Skeletal muscle satellite cell (primary cell): ENCODE measurements at regions not wholly inside any gene's neighbourhood (a gene's known extent, or its start where the extent isn't known, plus 50 kb on each side); places are given as distances from the start of the nearest gene placed in this dataset.
"Not testable (repeated sequence)": the region's sequence is repeated elsewhere in the genome, so short reads cannot be mapped to it uniquely, and the experiment has no call there.

Experiments used
- H3K27me3 ChIP-seq: 2 replicates; pipeline ENCODE4 v1.7.0; 2013; ENCODE audit warnings: low read length; ENCODE audit not compliant: control insufficient read depth, insufficient read depth
- H3K36me3 ChIP-seq: 2 replicates; pipeline ENCODE4 v1.7.0; 2013; ENCODE audit warnings: mild to moderate bottlenecking, control low read depth, low read length; ENCODE audit not compliant: insufficient read depth
- H3K4me1 ChIP-seq: 2 replicates; pipeline ENCODE4 v1.7.0; 2013; ENCODE audit warnings: low read length; ENCODE audit not compliant: control insufficient read depth, insufficient read depth
- H3K4me2 ChIP-seq: 2 replicates; pipeline ENCODE4 v1.7.0; 2013; ENCODE audit warnings: mild to moderate bottlenecking, low read length
- H3K4me3 ChIP-seq: 2 replicates; pipeline ENCODE4 v1.7.0; 2013; ENCODE audit warnings: low read length
- H3K9ac ChIP-seq: 2 replicates; pipeline ENCODE4 v1.7.0; 2013; ENCODE audit warnings: mild to moderate bottlenecking, low read depth, low read length, moderate library complexity
- H3K9me3 ChIP-seq: replicated peaks from 2 replicates; pipeline ENCODE4 v1.7.0; 2013; ENCODE audit warnings: mild to moderate bottlenecking, control low read depth, low read length

- H3K4me1 ChIP-seq = peaks cover 22% of the 10 kb centered on the region
- no peak overlapping the region for H3K4me2 ChIP-seq
- no peak overlapping the region for H3K9ac ChIP-seq
- H3K36me3 ChIP-seq = no peaks in the 10 kb centered on the region
- H3K9me3 ChIP-seq = no peaks in the 10 kb centered on the region
- H3K4me3 ChIP-seq = no peak overlapping the region
- H3K27me3 ChIP-seq = no peaks in the 10 kb centered on the region
These were observed 91.4 kb upstream of the RBMS1 start for GRCh38 chr2:160584972-160585494.

- Histone ChIP-seq H3K27me3 (no peaks in the 10 kb centered on the region), H3K36me3 (no peaks in the 10 kb centered on the region), H3K4me2 (no peak overlapping the region), H3K9me3 (no peaks in the 10 kb centered on the region), H3K4me3 (no peak overlapping the region), H3K9ac (no peak overlapping the region), H3K4me1 (no peaks in the 10 kb centered on the region)
These were observed 97.1 kb upstream of the RBMS1 start for GRCh38 chr2:160590664-160591063.

- Histone ChIP-seq H3K4me2 (no peak overlapping the region), H3K4me3 (no peak overlapping the region)
These were observed 98.8 kb upstream of the RBMS1 start for GRCh38 chr2:160592401-160592800.

GRCh38 chr2:160592993-160593392, 99.4 kb upstream of the RBMS1 start:
- Histone ChIP-seq H3K4me1 (no peaks in the 10 kb centered on the region), H3K27me3 (no peaks in the 10 kb centered on the region), H3K4me3 (no peak overlapping the region), H3K36me3 (no peaks in the 10 kb centered on the region), H3K9me3 (no peaks in the 10 kb centered on the region), H3K9ac (no peak overlapping the region), H3K4me2 (no peak overlapping the region)

More at GRCh38 chr2:160592401-160592800, 98.8 kb upstream of the RBMS1 start:
- no peak overlapping the region for H3K9ac ChIP-seq
- no peaks in the 10 kb centered on the region for H3K4me1 ChIP-seq
- no peaks in the 10 kb centered on the region for H3K36me3 ChIP-seq
- no peaks in the 10 kb centered on the region for H3K9me3 ChIP-seq
- H3K27me3 ChIP-seq = no peaks in the 10 kb centered on the region

- no peaks in the 10 kb centered on the region for H3K36me3 ChIP-seq
- no peaks in the 10 kb centered on the region for H3K9me3 ChIP-seq
- H3K4me3 ChIP-seq = no peak overlapping the region
- no peaks in the 10 kb centered on the region for H3K27me3 ChIP-seq
- H3K4me1 ChIP-seq = no peaks in the 10 kb centered on the region
- no peak overlapping the region for H3K4me2 ChIP-seq
- no peak overlapping the region for H3K9ac ChIP-seq
These were observed 102.8 kb upstream of the RBMS1 start for GRCh38 chr2:160596441-160596840.

- H3K36me3 ChIP-seq, H3K27me3 ChIP-seq, H3K4me1 ChIP-seq, H3K9ac ChIP-seq, H3K9me3 ChIP-seq, H3K4me2 ChIP-seq, H3K4me3 ChIP-seq: not testable (repeated sequence)
These were observed 106.8 kb upstream of the RBMS1 start for GRCh38 chr2:160600437-160600836.

GRCh38 chr2:160602073-160602472, 108.5 kb upstream of the RBMS1 start:
- Histone ChIP-seq H3K9me3 (no peaks in the 10 kb centered on the region), H3K4me2 (no peak overlapping the region), H3K4me1 (peaks cover 5% of the 10 kb centered on the region), H3K4me3 (no peak overlapping the region), H3K27me3 (no peaks in the 10 kb centered on the region), H3K9ac (no peak overlapping the region), H3K36me3 (no peaks in the 10 kb centered on the region)

GRCh38 chr2:160603771-160604510, 110.3 kb upstream of the RBMS1 start:
- no peaks in the 10 kb centered on the region for H3K27me3 ChIP-seq
- H3K4me3 ChIP-seq = no peak overlapping the region
- H3K4me2 ChIP-seq = no peak overlapping the region
- H3K9ac ChIP-seq = no peak overlapping the region
- no peaks in the 10 kb centered on the region for H3K9me3 ChIP-seq
- H3K36me3 ChIP-seq = no peaks in the 10 kb centered on the region
- H3K4me1 ChIP-seq = peaks cover 5% of the 10 kb centered on the region

- Histone ChIP-seq H3K4me1 (peaks cover 5% of the 10 kb centered on the region), H3K4me3 (no peak overlapping the region), H3K9ac (no peak overlapping the region), H3K36me3 (no peaks in the 10 kb centered on the region), H3K27me3 (no peaks in the 10 kb centered on the region), H3K4me2 (no peak overlapping the region), H3K9me3 (no peaks in the 10 kb centered on the region)
These were observed 112.7 kb upstream of the RBMS1 start for GRCh38 chr2:160606341-160606740.

GRCh38 chr2:160608599-160608998, 115.0 kb upstream of the RBMS1 start:
- H3K4me2 ChIP-seq = no peak overlapping the region
- peaks cover 22% of the 10 kb centered on the region for H3K4me1 ChIP-seq
- no peak overlapping the region for H3K9ac ChIP-seq
- no peak overlapping the region for H3K4me3 ChIP-seq
- no peaks in the 10 kb centered on the region for H3K36me3 ChIP-seq
- H3K9me3 ChIP-seq = no peaks in the 10 kb centered on the region
- no peaks in the 10 kb centered on the region for H3K27me3 ChIP-seq

GRCh38 chr2:160609346-160609745, 115.7 kb upstream of the RBMS1 start:
- Histone ChIP-seq H3K4me1 (peaks cover 30% of the 10 kb centered on the region), H3K9me3 (no peaks in the 10 kb centered on the region), H3K4me3 (no peak overlapping the region), H3K36me3 (no peaks in the 10 kb centered on the region), H3K27me3 (no peaks in the 10 kb centered on the region), H3K4me2 (no peak overlapping the region), H3K9ac (no peak overlapping the region)

GRCh38 chr2:160610041-160610440, 116.4 kb upstream of the RBMS1 start:
- no peak overlapping the region for H3K4me2 ChIP-seq
- peaks cover 34% of the 10 kb centered on the region for H3K4me1 ChIP-seq
- no peaks in the 10 kb centered on the region for H3K27me3 ChIP-seq
- H3K9me3 ChIP-seq = no peaks in the 10 kb centered on the region
- no peak overlapping the region for H3K4me3 ChIP-seq
- no peak overlapping the region for H3K9ac ChIP-seq
- no peaks in the 10 kb centered on the region for H3K36me3 ChIP-seq
